NT2/D1 (cell line): ENCODE measurements at regions not wholly inside any gene's neighbourhood (a gene's known extent, or its start where the extent isn't known, plus 50 kb on each side); places are given as distances from the start of the nearest gene placed in this dataset.

Experiments
- YY1 ChIP-seq: IDR thresholded peaks from 2 replicates; pipeline ENCODE4 v1.6.1; 2011; ENCODE audit not compliant: insufficient read length, insufficient read depth
- ZNF274 ChIP-seq: IDR thresholded peaks from 2 replicates; pipeline ENCODE4 v1.6.1; 2011; ENCODE audit warnings: mild to moderate bottlenecking, low read depth, low read length

- TF ChIP-seq ZNF274 = no peak
- no peak for TF ChIP-seq YY1
These were observed 127.6 kb upstream of the MED13L start for GRCh38 chr12:116404913-116405611.
